Immature natural killer cell (primary cell): ENCODE measurements at regions not wholly inside any gene's neighbourhood (a gene's known extent, or its start where the extent isn't known, plus 50 kb on each side); places are given as distances from the start of the nearest gene placed in this dataset.
"Not testable (repeated sequence)": the region's sequence is repeated elsewhere in the genome, so short reads cannot be mapped to it uniquely, and the experiment has no call there.

Experiments
- DNase-seq, 3 donors: peaks; one replicate each; pipeline ENCODE4 v3.0.0; 2022; ENCODE audit warnings: mixed read lengths in 1 of 3
- H3K27ac Mint-ChIP-seq, 6 donors: one replicate each; pipeline ENCODE4 v1.8.0; 2020; ENCODE audit warnings: mixed read lengths in 6 of 6, mild to moderate bottlenecking in 5 of 6, inconsistent platforms in 4 of 6, moderate library complexity in 3 of 6
- H3K27me3 Mint-ChIP-seq, 3 donors: one replicate each; pipeline ENCODE4 v1.8.0; 2020 to 2021; ENCODE audit warnings: low read depth in 3 of 3, mild to moderate bottlenecking in 3 of 3, mixed read lengths in 3 of 3, moderate library complexity in 3 of 3, inconsistent platforms in 1 of 3
- H3K36me3 Mint-ChIP-seq, 3 donors: one replicate each; pipeline ENCODE4 v1.8.0; 2020; ENCODE audit warnings: mixed read lengths in 3 of 3, inconsistent platforms in 2 of 3, mild to moderate bottlenecking in 2 of 3
- H3K4me1 Mint-ChIP-seq, 2 donors: one replicate each; pipeline ENCODE4 v1.8.0; 2020; ENCODE audit warnings: inconsistent platforms in 2 of 2, mild to moderate bottlenecking in 2 of 2, mixed read lengths in 2 of 2, moderate library complexity in 1 of 2
- H3K4me3 Mint-ChIP-seq, 5 donors: one replicate each; pipeline ENCODE4 v1.8.0; 2020; ENCODE audit warnings: mild to moderate bottlenecking in 5 of 5, mixed read lengths in 5 of 5, inconsistent platforms in 3 of 5, moderate library complexity in 3 of 5
- H3K9me3 Mint-ChIP-seq, 6 donors: one replicate each; pipeline ENCODE4 v1.8.0; 2020; ENCODE audit warnings: mild to moderate bottlenecking in 6 of 6, mixed read lengths in 6 of 6, inconsistent platforms in 4 of 6, moderate library complexity in 3 of 6

GRCh38 chr2:34498561-34498960 lies 899.5 kb upstream of the FAM98A start:
- H3K36me3 Mint-ChIP-seq = no peaks in the 10 kb centered on the region
- H3K27me3 Mint-ChIP-seq = peaks cover 0 to 2% (median 0%) of the 10 kb centered on the region in 3 donors
- no peak overlapping the region for H3K27ac Mint-ChIP-seq
- H3K4me3 Mint-ChIP-seq = no peak overlapping the region
- peaks cover 0 to 57% (median 11%) of the 10 kb centered on the region in 6 donors for H3K9me3 Mint-ChIP-seq
- no peaks in the 10 kb centered on the region for H3K4me1 Mint-ChIP-seq
- DNase-seq = no peak

DNA sequence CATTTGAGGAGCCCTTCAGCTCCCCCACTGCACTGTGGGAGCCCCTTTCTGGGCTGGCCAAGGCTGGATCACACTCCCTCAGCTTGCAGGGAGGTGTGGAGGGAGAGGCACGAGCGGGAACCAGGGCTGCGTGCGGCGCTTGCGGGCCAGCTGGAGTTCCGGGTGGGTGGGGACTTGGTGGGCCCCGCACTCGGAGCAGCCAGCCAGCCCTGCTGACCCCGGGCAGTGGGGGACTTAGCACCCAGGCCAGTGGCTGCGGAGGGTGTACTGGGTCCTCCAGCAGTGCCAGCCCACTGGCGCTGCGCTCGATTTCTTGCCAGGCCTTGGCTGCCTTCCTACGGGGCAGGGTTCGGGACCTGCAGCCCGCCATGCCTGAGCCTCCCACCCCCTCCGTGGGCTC lies 895.1 kb upstream of the FAM98A start:
- H3K36me3 Mint-ChIP-seq, H3K4me1 Mint-ChIP-seq, H3K27me3 Mint-ChIP-seq, DNase-seq, H3K4me3 Mint-ChIP-seq, H3K27ac Mint-ChIP-seq: not testable (repeated sequence)
- peaks cover 0 to 64% (median 11%) of the 10 kb centered on the region in 6 donors for H3K9me3 Mint-ChIP-seq

DNA sequence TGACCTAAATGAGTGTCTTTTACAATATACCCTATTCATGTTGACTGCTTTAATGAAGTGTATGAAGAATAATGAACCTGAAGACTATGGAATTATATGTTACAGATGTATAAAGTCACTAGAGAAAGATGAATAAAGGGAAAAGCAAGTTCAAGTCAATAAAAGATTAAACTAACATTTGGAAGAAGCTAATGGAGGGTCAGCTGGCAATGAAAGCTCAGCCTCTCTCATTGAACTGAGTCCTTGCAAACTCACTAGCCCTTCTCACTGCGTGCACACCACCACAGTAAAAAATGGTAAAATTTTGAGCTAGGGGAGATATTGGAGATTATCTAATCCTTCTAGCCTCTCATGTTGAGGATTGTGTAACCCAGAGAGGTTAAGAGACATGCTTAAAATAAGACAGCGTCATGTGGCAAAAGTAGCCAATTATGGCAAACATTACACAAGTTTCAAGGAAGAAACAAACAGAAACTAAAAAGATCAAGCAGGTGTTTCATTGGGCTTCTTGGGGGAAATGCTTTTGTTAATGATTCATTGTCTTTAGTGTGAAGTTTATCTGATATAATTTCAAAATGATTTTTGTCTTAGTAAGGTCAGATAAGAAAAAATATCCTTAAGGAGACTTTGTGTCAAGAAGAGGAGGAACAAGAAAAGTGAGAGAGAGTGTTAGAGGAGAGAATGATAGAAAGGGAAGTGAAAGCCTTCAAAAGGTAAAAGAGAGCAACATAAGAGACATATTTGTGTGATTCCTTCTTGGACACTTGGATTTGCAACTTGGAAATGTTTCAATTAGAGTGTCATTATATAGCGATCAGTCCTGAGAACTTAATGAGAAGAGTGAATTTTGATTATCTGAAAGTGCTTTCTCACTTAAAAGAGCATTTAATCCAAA lies 893.7 kb upstream of the FAM98A start:
- peaks cover 0 to 2% (median 0%) of the 10 kb centered on the region in 3 donors for H3K27me3 Mint-ChIP-seq
- peaks cover 0 to 55% (median 7%) of the 10 kb centered on the region in 6 donors for H3K9me3 Mint-ChIP-seq
- no peak for DNase-seq
- no peaks in the 10 kb centered on the region for H3K4me1 Mint-ChIP-seq
- no peak overlapping the region for H3K27ac Mint-ChIP-seq
- no peak overlapping the region for H3K4me3 Mint-ChIP-seq
- no peaks in the 10 kb centered on the region for H3K36me3 Mint-ChIP-seq

GRCh38 chr2:34486965-34487364 lies 887.9 kb upstream of the FAM98A start:
- Mint-ChIP-seq H3K36me3 (no peaks in the 10 kb centered on the region), H3K27me3 (no peaks in the 10 kb centered on the region), H3K27ac (no peak overlapping the region)

DNA sequence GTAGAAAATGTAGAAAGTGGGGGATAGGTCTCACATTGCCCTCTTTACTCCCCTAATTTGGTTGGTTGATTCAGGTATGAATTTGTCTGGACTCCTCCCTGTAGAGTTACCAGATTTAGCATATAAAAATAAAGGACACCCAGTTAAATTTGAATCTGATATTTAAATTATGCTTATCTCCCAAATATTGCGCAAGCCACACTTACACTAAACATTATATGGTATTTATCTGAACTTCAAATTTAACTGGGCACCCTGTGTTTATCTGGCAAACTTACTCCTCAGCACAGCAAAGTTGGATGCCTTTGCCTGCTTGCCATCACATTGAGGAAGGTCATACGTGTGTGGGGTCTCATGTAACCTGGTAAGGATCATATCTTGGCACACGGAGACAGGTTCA lies 882.4 kb upstream of the FAM98A start:
- Mint-ChIP-seq H3K9me3 (peaks cover 0 to 27% (median 2%) of the 10 kb centered on the region in 6 donors), H3K27me3 (no peaks in the 10 kb centered on the region), H3K36me3 (no peaks in the 10 kb centered on the region), H3K27ac (no peak overlapping the region), H3K4me1 (no peaks in the 10 kb centered on the region), H3K4me3 (no peak overlapping the region)
- no peak for DNase-seq

More at GRCh38 chr2:34486965-34487364, 887.9 kb upstream of the FAM98A start:
- Mint-ChIP-seq H3K9me3 (peaks cover 0 to 26% (median 4%) of the 10 kb centered on the region in 6 donors), H3K4me1 (no peaks in the 10 kb centered on the region), H3K4me3 (no peak overlapping the region)
- no peak for DNase-seq

DNA sequence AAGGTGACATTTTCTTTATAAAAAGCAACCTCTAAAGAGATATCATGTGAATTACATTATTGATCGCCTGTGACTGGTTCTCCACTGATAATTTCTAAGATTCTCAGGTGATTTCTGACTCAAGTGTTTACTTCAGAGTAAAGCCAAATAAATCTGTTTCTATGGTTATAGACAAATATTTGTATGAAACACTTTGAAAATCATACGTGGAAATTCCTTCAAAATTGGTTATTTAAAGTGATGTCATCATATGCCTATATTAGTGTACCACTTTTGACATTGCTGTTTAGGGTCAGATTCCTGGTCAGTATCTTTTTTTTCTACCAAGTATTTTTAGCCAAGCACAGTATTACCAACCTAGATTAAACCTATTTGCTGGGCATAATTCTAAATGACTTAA lies 881.3 kb upstream of the FAM98A start:
- no peaks in the 10 kb centered on the region for H3K27me3 Mint-ChIP-seq
- DNase-seq = no peak
- no peaks in the 10 kb centered on the region for H3K36me3 Mint-ChIP-seq
- no peaks in the 10 kb centered on the region for H3K4me1 Mint-ChIP-seq
- H3K27ac Mint-ChIP-seq = no peak overlapping the region
- peaks cover 0 to 30% (median 3%) of the 10 kb centered on the region in 6 donors for H3K9me3 Mint-ChIP-seq
- H3K4me3 Mint-ChIP-seq = no peak overlapping the region

- no peak overlapping the region for H3K4me3 Mint-ChIP-seq
- peaks cover 0 to 2% (median 0%) of the 10 kb centered on the region in 3 donors for H3K27me3 Mint-ChIP-seq
- H3K9me3 Mint-ChIP-seq = peaks cover 2 to 29% (median 6%) of the 10 kb centered on the region in 6 donors
- H3K36me3 Mint-ChIP-seq = no peaks in the 10 kb centered on the region
- DNase-seq = no peak
- H3K4me1 Mint-ChIP-seq = no peaks in the 10 kb centered on the region
- no peak overlapping the region for H3K27ac Mint-ChIP-seq
Observed at GRCh38 chr2:34475156-34475555, 876.1 kb upstream of the FAM98A start.

DNA sequence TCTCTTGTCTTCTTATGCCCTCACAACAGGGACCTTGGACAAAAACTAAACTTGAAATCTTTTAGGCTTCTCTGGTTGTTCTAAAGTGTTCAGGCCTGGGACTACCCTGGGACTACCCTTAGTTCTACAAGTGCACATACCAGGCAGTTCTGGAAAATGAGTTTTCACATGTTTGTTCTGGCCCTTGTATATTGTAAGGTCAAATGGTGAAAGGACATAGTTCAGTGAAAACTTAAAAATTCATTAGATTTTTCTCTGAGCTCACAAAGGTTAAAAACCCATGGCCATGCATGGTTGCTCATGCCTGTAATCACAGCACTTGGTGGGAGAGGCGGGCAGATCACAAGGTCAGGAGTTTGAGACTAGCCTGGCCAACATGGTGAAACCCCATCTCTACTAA lies 875.5 kb upstream of the FAM98A start:
- Mint-ChIP-seq H3K36me3 (no peaks in the 10 kb centered on the region), H3K9me3 (peaks cover 3 to 26% (median 8%) of the 10 kb centered on the region in 6 donors), H3K27me3 (peaks cover 0 to 2% (median 0%) of the 10 kb centered on the region in 3 donors), H3K27ac (no peak overlapping the region), H3K4me3 (no peak overlapping the region), H3K4me1 (no peaks in the 10 kb centered on the region)
- DNase-seq = no peak

- Mint-ChIP-seq H3K4me3 (no peak overlapping the region), H3K36me3 (no peaks in the 10 kb centered on the region), H3K9me3 (peaks cover 5 to 36% (median 18%) of the 10 kb centered on the region in 6 donors), H3K4me1 (no peaks in the 10 kb centered on the region), H3K27ac (no peak overlapping the region), H3K27me3 (no peaks in the 10 kb centered on the region)
- DNase-seq = no peak
Observed at GRCh38 chr2:34447097-34447496, 848.0 kb upstream of the FAM98A start.

DNA sequence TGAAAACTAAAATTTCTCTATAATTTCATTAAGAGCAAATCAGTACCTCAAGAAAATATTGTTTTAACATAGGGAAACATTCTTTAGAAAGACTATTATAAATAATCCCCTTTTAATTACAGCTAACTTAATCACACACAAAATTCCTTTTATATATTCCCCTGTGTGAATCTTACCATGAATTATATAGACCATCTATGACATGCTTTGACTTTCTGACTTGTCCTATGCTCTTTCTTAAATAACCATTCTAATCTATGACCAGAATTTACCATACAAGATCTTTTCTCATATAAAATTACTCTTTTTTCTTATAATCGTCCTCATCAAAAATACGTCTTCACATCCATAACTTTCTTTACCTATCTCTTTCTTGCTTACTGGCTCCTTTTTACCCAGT lies 824.2 kb upstream of the FAM98A start:
- Mint-ChIP-seq H3K36me3 (no peaks in the 10 kb centered on the region), H3K4me3 (no peak overlapping the region), H3K9me3 (peaks cover 2 to 41% (median 18%) of the 10 kb centered on the region in 6 donors), H3K27ac (no peak overlapping the region), H3K4me1 (no peaks in the 10 kb centered on the region), H3K27me3 (peaks cover 0 to 2% (median 2%) of the 10 kb centered on the region in 3 donors)
- DNase-seq = no peak

GRCh38 chr2:34419856-34420255 lies 820.8 kb upstream of the FAM98A start:
- H3K27me3 Mint-ChIP-seq = peaks cover 0 to 2% (median 0%) of the 10 kb centered on the region in 3 donors
- H3K27ac Mint-ChIP-seq = no peak overlapping the region
- H3K36me3 Mint-ChIP-seq = no peaks in the 10 kb centered on the region
- DNase-seq = no peak
- peaks cover 11 to 43% (median 17%) of the 10 kb centered on the region in 6 donors for H3K9me3 Mint-ChIP-seq
- no peak overlapping the region for H3K4me3 Mint-ChIP-seq
- no peaks in the 10 kb centered on the region for H3K4me1 Mint-ChIP-seq

- Mint-ChIP-seq H3K9me3 (peaks cover 5 to 23% (median 10%) of the 10 kb centered on the region in 6 donors), H3K4me3 (no peak overlapping the region), H3K27ac (no peak overlapping the region), H3K4me1 (no peaks in the 10 kb centered on the region), H3K36me3 (no peaks in the 10 kb centered on the region), H3K27me3 (no peaks in the 10 kb centered on the region)
- no peak for DNase-seq
Observed at GRCh38 chr2:34416856-34417255, 817.8 kb upstream of the FAM98A start.

GRCh38 chr2:34414856-34415255 lies 815.8 kb upstream of the FAM98A start:
- H3K4me1 Mint-ChIP-seq = no peaks in the 10 kb centered on the region
- H3K27ac Mint-ChIP-seq = no peak overlapping the region
- no peaks in the 10 kb centered on the region for H3K27me3 Mint-ChIP-seq
- H3K4me3 Mint-ChIP-seq = no peak overlapping the region
- peaks cover 5 to 23% (median 10%) of the 10 kb centered on the region in 6 donors for H3K9me3 Mint-ChIP-seq
- H3K36me3 Mint-ChIP-seq = no peaks in the 10 kb centered on the region
- DNase-seq = no peak

DNA sequence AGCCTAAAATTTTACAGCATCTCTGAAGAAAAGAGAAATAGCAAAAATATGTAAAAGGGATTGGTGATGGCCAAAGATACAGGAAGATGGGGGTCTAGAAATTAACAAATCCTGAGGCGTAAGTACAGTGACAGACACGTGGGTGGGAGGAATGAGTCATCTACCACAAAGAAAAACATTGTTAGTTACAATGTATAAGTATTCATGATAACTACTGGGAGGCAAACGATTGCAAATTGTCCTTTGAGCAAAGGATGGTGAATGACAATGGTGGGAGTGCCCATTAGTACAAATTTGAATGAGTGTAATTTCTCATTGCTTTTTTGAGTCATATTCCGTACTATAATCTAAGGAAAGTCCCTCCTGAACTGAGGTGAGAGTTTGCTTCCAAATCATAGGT lies 809.0 kb upstream of the FAM98A start:
- H3K9me3 Mint-ChIP-seq = peaks cover 0 to 29% (median 10%) of the 10 kb centered on the region in 6 donors
- no peak overlapping the region for H3K27ac Mint-ChIP-seq
- no peaks in the 10 kb centered on the region for H3K36me3 Mint-ChIP-seq
- DNase-seq = no peak
- no peaks in the 10 kb centered on the region for H3K4me1 Mint-ChIP-seq
- no peak overlapping the region for H3K4me3 Mint-ChIP-seq
- H3K27me3 Mint-ChIP-seq = no peaks in the 10 kb centered on the region
